HCT116 (cell line): ENCODE measurements at regions not wholly inside any gene's neighbourhood (a gene's known extent, or its start where the extent isn't known, plus 50 kb on each side); places are given as distances from the start of the nearest gene placed in this dataset.

Experiments
- ATAC-seq: fragments of 200-7000 bp; cut with Tn5 transposase; 2 replicates; pipeline ENCODE4 v1.9.1; 2020; ENCODE audit warnings: mild to moderate bottlenecking, moderate library complexity
- BruUV-seq: library from RNA; stranded (reverse); fragments of 400-500 nt; replicated peaks from 2 replicates; lab custom pipeline; 2021; lab: Mats Ljungman, UMichigan
- CTCF ChIA-PET: fragments of 300-600 bp; sonication (Branson Sonifier 250); formaldehyde crosslinking; loops from one replicate; lab custom pipeline; 2021; ENCODE audit warnings: antibody characterized with exemption; lab: Charles Lee
- POLR2A ChIA-PET: fragments of 300-600, 350-600 bp; sonication (Branson Sonifier 250); formaldehyde crosslinking; loops from one replicate; lab custom pipeline; 2021; ENCODE audit warnings: antibody characterized with exemption; lab: Charles Lee
- RAD21 ChIA-PET, 2 experiments: fragments of 300-600 bp; sonication (Branson Sonifier 250); formaldehyde crosslinking; loops; one replicate each; lab custom pipeline; 2023; ENCODE audit warnings: low total read pairs in 2 of 2; ENCODE audit not compliant: uncharacterized antibody in 2 of 2, unreplicated experiment in 2 of 2, low non-redundant PET in 1 of 2; lab: Charles Lee
- DNase-seq: peaks from one replicate; pipeline ENCODE4 v3.0.0-alpha.2; 2010; ENCODE audit warnings: low read depth, low spot score
- H2AFZ ChIP-seq: fragments of 200-600 bp; shearing (Covaris generic), sonication (generic); 2 replicates; pipeline ENCODE4 v1.6.1; 2017; ENCODE audit warnings: low read depth, mixed run types, mixed read lengths, antibody characterized with exemption, low read length; ENCODE audit not compliant: poor library complexity, severe bottlenecking
- H3K27ac ChIP-seq: 2 replicates; pipeline ENCODE4 v1.5.1; 2012; ENCODE audit warnings: low read depth, low read length
- H3K27me3 ChIP-seq: fragments of 200-600 bp; sonication (generic); 2 replicates; pipeline ENCODE4 v1.6.1; 2016; ENCODE audit warnings: mixed run types, low read length, mixed read lengths; ENCODE audit not compliant: insufficient read depth
- H3K36me3 ChIP-seq, 2 experiments: fragments of 200-500 bp in 1 of 2; fragments of 200-600 bp in 1 of 2; sonication (Bioruptor generic) in 1 of 2; sonication (generic) in 1 of 2; 2 replicates each; pipeline versions ENCODE4 v1.5.1 to v1.6.1; 2014 to 2016; ENCODE audit warnings: low read length in 2 of 2, inconsistent platforms in 1 of 2, mixed read lengths in 1 of 2, mixed run types in 1 of 2; ENCODE audit not compliant: insufficient read depth in 2 of 2, control insufficient read depth in 1 of 2
- H3K4me1 ChIP-seq, 2 experiments: fragments of 200-600 bp in 1 of 2; sonication (generic) in 1 of 2; 2 replicates each; pipeline versions ENCODE4 v1.5.1 to v1.6.1; 2012 to 2017; ENCODE audit warnings: low read length in 2 of 2, inconsistent platforms in 1 of 2, mild to moderate bottlenecking in 1 of 2, mixed read lengths in 1 of 2, mixed run types in 1 of 2, moderate library complexity in 1 of 2; ENCODE audit not compliant: insufficient read depth in 2 of 2, control insufficient read depth in 1 of 2
- H3K4me2 ChIP-seq: fragments of 200-600 bp; sonication (generic); 2 replicates; pipeline ENCODE4 v1.6.1; 2017; ENCODE audit warnings: mixed run types, low read length, mixed read lengths
- H3K4me3 ChIP-seq, 2 experiments: fragments of 200-600 bp in 1 of 2; sonication (generic) in 1 of 2; replicated peaks in 1 of 2; 2 replicates each; pipeline ENCODE4 v1.5.1; 2011 to 2016; ENCODE audit warnings: low read length in 2 of 2, control low read depth in 1 of 2, low read depth in 1 of 2, mild to moderate bottlenecking in 1 of 2, mixed read lengths in 1 of 2, mixed run types in 1 of 2
- H3K79me2 ChIP-seq: fragments of 200-600 bp; sonication (generic); 2 replicates; pipeline ENCODE4 v1.6.1; 2017; ENCODE audit warnings: mild to moderate bottlenecking, mixed run types, low read length, moderate library complexity, mixed read lengths; ENCODE audit not compliant: insufficient read depth
- H3K9ac ChIP-seq: fragments of 200-600 bp; sonication (generic); 2 replicates; pipeline ENCODE4 v1.6.1; 2016; ENCODE audit warnings: low read length, mixed read lengths
- H3K9me2 ChIP-seq: fragments of 200-600 bp; sonication (generic), shearing (Covaris generic); 2 replicates; pipeline ENCODE4 v1.6.1; 2017; ENCODE audit warnings: mixed run types, mild to moderate bottlenecking, moderate library complexity; ENCODE audit not compliant: insufficient read depth
- H3K9me3 ChIP-seq, 2 experiments: fragments of 200-500 bp in 1 of 2; fragments of 200-600 bp in 1 of 2; sonication (Bioruptor generic) in 1 of 2; sonication (generic) in 1 of 2; 2 replicates each; pipeline ENCODE4 v1.6.1; 2014 to 2017; ENCODE audit warnings: low read length in 2 of 2, mixed read lengths in 2 of 2, inconsistent platforms in 1 of 2, low read depth in 1 of 2, mild to moderate bottlenecking in 1 of 2, mixed run types in 1 of 2, moderate library complexity in 1 of 2; ENCODE audit not compliant: control insufficient read depth in 1 of 2, insufficient read depth in 1 of 2
- H4K20me1 ChIP-seq: fragments of 200-600 bp; sonication (generic), shearing (Covaris generic); 2 replicates; pipeline ENCODE4 v1.6.1; 2017; ENCODE audit warnings: mixed run types, mild to moderate bottlenecking, moderate library complexity; ENCODE audit not compliant: insufficient read depth
- CBX3 ChIP-seq: IDR thresholded peaks from 2 replicates; pipeline ENCODE4 v1.6.1; 2012; ENCODE audit warnings: low read depth
- ELF1 ChIP-seq: IDR thresholded peaks from 2 replicates; pipeline ENCODE4 v1.6.1; 2012; ENCODE audit warnings: low read depth, borderline replicate concordance
- EZH2 ChIP-seq: fragments of 200-600 bp; sonication (generic); IDR thresholded peaks from 2 replicates; pipeline ENCODE4 v1.6.1; 2017; ENCODE audit warnings: antibody characterized with exemption, mixed run types
- JUND ChIP-seq: IDR thresholded peaks from 2 replicates; pipeline ENCODE4 v1.6.1; 2012
- RAD21 ChIP-seq: IDR thresholded peaks from 2 replicates; pipeline ENCODE4 v1.6.1; 2012; ENCODE audit warnings: low read depth, mild to moderate bottlenecking
- SIN3A ChIP-seq: IDR thresholded peaks from 2 replicates; pipeline ENCODE4 v1.6.1; 2012; ENCODE audit warnings: low read depth
- SRF ChIP-seq: IDR thresholded peaks from 2 replicates; pipeline ENCODE4 v1.6.1; 2012; ENCODE audit warnings: low read depth
- TCF7L2 ChIP-seq: IDR thresholded peaks from 2 replicates; pipeline ENCODE4 v1.7.0; 2011; ENCODE audit warnings: borderline replicate concordance, inconsistent platforms; ENCODE audit not compliant: insufficient read depth, insufficient read length; ENCODE audit errors: extremely low read depth
- ZNF274 ChIP-seq: fragments of 200-500 bp; sonication (Bioruptor generic); IDR thresholded peaks from 2 replicates; pipeline ENCODE4 v1.6.1; 2014; ENCODE audit warnings: mild to moderate bottlenecking, low read depth, low read length, inconsistent platforms
- intact Hi-C: fragments of 100-400 bp; cut with micrococcal nuclease; formaldehyde crosslinking; loops from 2 replicates; pipeline ENCODE4 v1.10.0; 2022

DNA sequence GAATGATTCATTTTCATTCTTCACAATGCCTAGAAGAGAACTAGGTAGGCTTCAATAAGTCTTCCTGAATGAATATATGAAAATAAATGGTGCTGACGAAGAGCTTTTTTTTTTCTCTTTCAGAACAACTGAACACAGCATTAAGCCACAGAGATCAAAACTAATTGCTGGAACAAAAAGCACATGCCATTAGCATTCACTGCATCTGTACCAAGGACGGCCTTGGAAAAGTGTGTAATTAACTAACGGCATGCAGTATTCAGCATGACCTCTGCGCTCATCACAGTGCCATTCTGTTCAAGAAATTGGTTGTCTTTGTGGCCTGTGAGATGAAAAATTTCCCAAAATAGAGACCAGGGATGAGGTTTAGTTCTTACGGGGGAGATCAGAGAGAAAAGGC lies 99.3 kb downstream of the NUDT12 start:
- Histone ChIP-seq H3K4me1 (peaks cover 2 to 6% of the 10 kb centered on the region in 2 experiments; a peak in 3 of 4 replicates), H2AFZ (no peak overlapping the region), H3K27ac (no peak overlapping the region), H3K9ac (no peak overlapping the region), H3K36me3 (no peaks in the 10 kb centered on the region), H3K4me2 (no peak overlapping the region), H3K27me3 (no peaks in the 10 kb centered on the region), H3K9me2 (no peaks in the 10 kb centered on the region), H3K4me3 (no peak overlapping the region), H3K9me3 (no peaks in the 10 kb centered on the region), H3K79me2 (no peaks in the 10 kb centered on the region), H4K20me1 (no peaks in the 10 kb centered on the region)
- POLR2A ChIA-PET = no interaction called here
- intact Hi-C loops = no loop called here
- TF ChIP-seq SIN3A (no peak), TCF7L2 (no peak), ZNF274 (no peak), JUND (no peak), SRF (no peak), ELF1 (no peak)
- no peak for ATAC-seq
- CTCF ChIA-PET = no interaction called here
- no peak for DNase-seq
- BruUV-seq = no TSS peak
- RAD21 ChIA-PET = no interaction called here

DNA sequence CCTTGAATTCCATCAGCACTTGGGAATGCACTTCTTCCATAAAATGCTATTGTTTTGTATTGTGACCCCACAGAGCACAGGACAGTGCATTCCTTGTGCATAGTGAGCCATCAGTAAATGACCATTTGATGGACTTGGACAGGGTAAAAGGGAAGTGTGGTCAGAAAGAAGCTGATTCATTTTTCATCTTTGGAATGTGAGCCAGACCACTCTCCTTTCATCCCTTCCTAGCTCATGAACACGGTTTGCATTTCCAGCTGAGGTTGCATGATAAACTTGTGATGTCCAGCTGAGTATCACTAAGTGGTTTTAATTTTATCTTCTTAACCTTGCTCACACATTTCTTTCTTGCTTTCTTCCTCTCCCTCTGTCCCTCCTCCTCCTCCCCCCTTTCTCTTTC lies 101.3 kb downstream of the NUDT12 start:
- intact Hi-C loops = no loop called here
- no peaks in the 10 kb centered on the region for H3K79me2 ChIP-seq
- RAD21 ChIA-PET = no interaction called here

More for the DNA sequence above, 101.3 kb downstream of the NUDT12 start:
- H3K36me3 ChIP-seq = no peaks in the 10 kb centered on the region
- no peaks in the 10 kb centered on the region for H3K9me2 ChIP-seq
- H3K4me3 ChIP-seq = no peak overlapping the region
- H3K9ac ChIP-seq = no peak overlapping the region
- no peaks in the 10 kb centered on the region for H3K9me3 ChIP-seq
- no peaks in the 10 kb centered on the region for H4K20me1 ChIP-seq
- ChIA-PET CTCF (no interaction called here), POLR2A (no interaction called here)
- H2AFZ ChIP-seq = no peak overlapping the region
- no peak for TF ChIP-seq RAD21
- no peak for TF ChIP-seq EZH2
- no peak for TF ChIP-seq CBX3
- DNase-seq (peak; percentile 16), ATAC-seq (peak; percentile 83)
- peak overlapping the region; percentile 14; the same call in 1 of the 2 replicates for H3K4me2 ChIP-seq
- BruUV-seq = no TSS peak
- no peaks in the 10 kb centered on the region for H3K27me3 ChIP-seq
- H3K27ac ChIP-seq = no peak overlapping the region
- peaks cover 2 to 6% of the 10 kb centered on the region in 2 experiments; a peak in 3 of 4 replicates for H3K4me1 ChIP-seq
